H54 (cell line): ENCODE measurements at regions not wholly inside any gene's neighbourhood (a gene's known extent, or its start where the extent isn't known, plus 50 kb on each side); places are given as distances from the start of the nearest gene placed in this dataset.

Experiments
- DNase-seq: peaks from one replicate; pipeline ENCODE4 v3.0.0; 2011; ENCODE audit warnings: low spot score, mixed read lengths; ENCODE audit not compliant: insufficient read length
- FAIRE-seq: peaks from 3 replicates; lab custom pipeline; 2011; peaks lifted over from hg19 to GRCh38; lab: Jason Lieb, UNC
- POLR2A ChIP-seq: IDR thresholded peaks from 2 replicates; pipeline ENCODE4 v1.6.1; 2011; ENCODE audit warnings: low read depth, mild to moderate bottlenecking, low read length

- FAIRE-seq = no peak
- no peak for TF ChIP-seq POLR2A
- no peak for DNase-seq
Measured at GRCh38 chr10:130952086-130952485, 359.4 kb downstream of the TCERG1L start.

GRCh38 chr10:130954326-130954905 is 357.1 kb downstream of the TCERG1L start:
- no peak for TF ChIP-seq POLR2A
- FAIRE-seq = no peak
- DNase-seq = no peak

GRCh38 chr10:130956251-130956650 is 355.3 kb downstream of the TCERG1L start:
- FAIRE-seq (no peak), DNase-seq (no peak)
- no peak for TF ChIP-seq POLR2A

- no peak for FAIRE-seq
- TF ChIP-seq POLR2A = no peak
- DNase-seq = no peak
Measured at GRCh38 chr10:130957423-130957822, 354.1 kb downstream of the TCERG1L start.

GRCh38 chr10:130958003-130958402 is 353.5 kb downstream of the TCERG1L start:
- no peak for DNase-seq
- no peak for FAIRE-seq
- TF ChIP-seq POLR2A = no peak

GRCh38 chr10:130958981-130959751 is 352.4 kb downstream of the TCERG1L start:
- TF ChIP-seq POLR2A = no peak
- DNase-seq = no peak
- no peak for FAIRE-seq

GRCh38 chr10:130959752-130960195 is 351.7 kb downstream of the TCERG1L start:
- no peak for TF ChIP-seq POLR2A
- FAIRE-seq (no peak), DNase-seq (no peak)

GRCh38 chr10:130960531-130960930 is 351.0 kb downstream of the TCERG1L start:
- FAIRE-seq (no peak), DNase-seq (no peak)

GRCh38 chr10:130961506-130962239 is 349.8 kb downstream of the TCERG1L start:
- DNase-seq (no peak), FAIRE-seq (no peak)
- no peak for TF ChIP-seq POLR2A

More at GRCh38 chr10:130960531-130960930, 351.0 kb downstream of the TCERG1L start:
- no peak for TF ChIP-seq POLR2A

GRCh38 chr10:130962240-130963051 is 349.1 kb downstream of the TCERG1L start:
- TF ChIP-seq POLR2A = no peak
- FAIRE-seq = no peak
- DNase-seq = no peak

- no peak for FAIRE-seq
- TF ChIP-seq POLR2A = no peak
Measured at GRCh38 chr10:130963052-130963393, 348.5 kb downstream of the TCERG1L start.

GRCh38 chr10:130963786-130964522 is 347.6 kb downstream of the TCERG1L start:
- no peak for DNase-seq
- no peak for FAIRE-seq
- TF ChIP-seq POLR2A = no peak

More at GRCh38 chr10:130963052-130963393, 348.5 kb downstream of the TCERG1L start:
- no peak for DNase-seq

- no peak for DNase-seq
- FAIRE-seq = no peak
- no peak for TF ChIP-seq POLR2A
Measured at GRCh38 chr10:130964771-130965170, 346.8 kb downstream of the TCERG1L start.
